PC-3 (cell line): ENCODE measurements at regions not wholly inside any gene's neighbourhood (a gene's known extent, or its start where the extent isn't known, plus 50 kb on each side); places are given as distances from the start of the nearest gene placed in this dataset.

Source experiments
- ATAC-seq: fragments of 200-7000 bp; cut with Tn5 transposase; 2 replicates; pipeline ENCODE4 v1.9.1; 2020; ENCODE audit warnings: mild to moderate bottlenecking, moderate library complexity
- BruUV-seq: library from RNA; stranded (reverse); fragments of 400-500 nt; replicated peaks from 2 replicates; lab custom pipeline; 2021; lab: Mats Ljungman, UMichigan
- CTCF ChIA-PET: fragments of 300-600 bp; sonication (Branson Sonifier 250); formaldehyde crosslinking; loops from one replicate; lab custom pipeline; 2022; ENCODE audit warnings: antibody characterized with exemption; lab: Charles Lee
- POLR2A ChIA-PET: fragments of 300-600 bp; sonication (Branson Sonifier 250); formaldehyde crosslinking; loops from one replicate; lab custom pipeline; 2022; ENCODE audit warnings: antibody characterized with exemption; ENCODE audit not compliant: unreplicated experiment; lab: Charles Lee
- DNase-seq: peaks from one replicate; pipeline ENCODE4 v3.0.0-alpha.2; 2015
- H2AFZ ChIP-seq: fragments of 300-600 bp; sonication (generic); 2 replicates; pipeline ENCODE4 v1.6.0; 2016; ENCODE audit warnings: antibody characterized with exemption, low read length
- H3F3A ChIP-seq: fragments of 300-600 bp; sonication (generic); one replicate; pipeline ENCODE4 v1.6.0; 2017; ENCODE audit warnings: antibody characterized with exemption, low read length, control low read depth, mild to moderate bottlenecking; ENCODE audit not compliant: unreplicated experiment
- H3K27ac ChIP-seq: fragments of 300-600 bp; sonication (generic); 2 replicates; pipeline ENCODE4 v1.5.1; 2016; ENCODE audit warnings: mild to moderate bottlenecking, low read length
- H3K27me3 ChIP-seq: fragments of 300-600 bp; sonication (generic); 2 replicates; pipeline ENCODE4 v1.6.1; 2016; ENCODE audit warnings: low read length, mixed read lengths
- H3K36me3 ChIP-seq: fragments of 300-600 bp; sonication (generic); 2 replicates; pipeline ENCODE4 v1.6.1; 2016; ENCODE audit warnings: low read depth, mixed run types, low read length, mixed read lengths
- H3K4me1 ChIP-seq: fragments of 300-600 bp; sonication (generic); 2 replicates; pipeline ENCODE4 v1.5.1; 2016; ENCODE audit warnings: low read length; ENCODE audit not compliant: insufficient read depth
- H3K4me2 ChIP-seq: fragments of 300-600 bp; sonication (generic); 2 replicates; pipeline ENCODE4 v1.6.0; 2016; ENCODE audit warnings: low read length
- H3K4me3 ChIP-seq: fragments of 300-600 bp; sonication (generic); 2 replicates; pipeline ENCODE4 v1.5.1; 2016; ENCODE audit warnings: mild to moderate bottlenecking, low read length, mixed read lengths
- H3K79me2 ChIP-seq: fragments of 300-600 bp; sonication (generic); 2 replicates; pipeline ENCODE4 v1.6.1; 2017; ENCODE audit warnings: low read length, mixed read lengths
- H3K9ac ChIP-seq: fragments of 300-600 bp; sonication (generic); 2 replicates; pipeline ENCODE4 v1.6.0; 2016; ENCODE audit warnings: mild to moderate bottlenecking, low read length
- H3K9me2 ChIP-seq: fragments of 300-600 bp; sonication (generic); replicated peaks from 2 replicates; pipeline ENCODE4 v1.6.1; 2016; ENCODE audit warnings: mixed run types, low read length, mixed read lengths
- H3K9me3 ChIP-seq: fragments of 300-600 bp; sonication (generic); 2 replicates; pipeline ENCODE4 v1.6.1; 2016; ENCODE audit warnings: low read length, mixed read lengths
- H4K20me1 ChIP-seq: fragments of 300-600 bp; sonication (generic); 2 replicates; pipeline ENCODE4 v1.6.1; 2016; ENCODE audit warnings: low read length, mixed read lengths
- CTCF ChIP-seq: fragments of 300-600 bp; sonication (generic); conservative IDR thresholded peaks from 2 replicates; pipeline ENCODE4 v1.5.1; 2017; ENCODE audit warnings: antibody characterized with exemption, low read depth, mild to moderate bottlenecking, low read length
- EZH2 ChIP-seq: fragments of 300-600 bp; sonication (generic); IDR thresholded peaks from one replicate; pipeline ENCODE4 v1.6.1; 2017; ENCODE audit warnings: antibody characterized with exemption, mild to moderate bottlenecking, low read length; ENCODE audit not compliant: unreplicated experiment
- EZH2phosphoT487 ChIP-seq: fragments of 300-600 bp; sonication (generic); IDR thresholded peaks from 2 replicates; pipeline ENCODE4 v1.6.1; 2018; ENCODE audit warnings: mild to moderate bottlenecking, antibody characterized with exemption, low read length, borderline replicate concordance
- intact Hi-C: fragments of 100-400 bp; cut with micrococcal nuclease; formaldehyde crosslinking; loops from 2 replicates; pipeline ENCODE4 v1.9.0; 2023

GRCh38 chr5:173726846-173727557, 110.6 kb upstream of the BOD1 start:
- H2AFZ ChIP-seq: no peak overlapping the region
- BruUV-seq: no TSS peak
- no peaks in the 10 kb centered on the region for H3F3A ChIP-seq
- no peak overlapping the region for H3K4me2 ChIP-seq
- H3K27ac ChIP-seq: no peak overlapping the region
- no peaks in the 10 kb centered on the region for H3K79me2 ChIP-seq
- TF ChIP-seq EZH2: no peak
- no peak for TF ChIP-seq EZH2phosphoT487
- no peak for TF ChIP-seq CTCF
- no peaks in the 10 kb centered on the region for H3K36me3 ChIP-seq
- CTCF ChIA-PET: no interaction called here
- ATAC-seq (no peak), DNase-seq (no peak)
- H4K20me1 ChIP-seq: no peaks in the 10 kb centered on the region
- intact Hi-C loops: no loop called here
- H3K4me3 ChIP-seq: no peak overlapping the region
- H3K4me1 ChIP-seq: no peaks in the 10 kb centered on the region
- H3K9ac ChIP-seq: no peak overlapping the region
- H3K9me3 ChIP-seq: no peaks in the 10 kb centered on the region
- no peaks in the 10 kb centered on the region for H3K9me2 ChIP-seq
- H3K27me3 ChIP-seq: no peaks in the 10 kb centered on the region
- POLR2A ChIA-PET: no interaction called here

DNA sequence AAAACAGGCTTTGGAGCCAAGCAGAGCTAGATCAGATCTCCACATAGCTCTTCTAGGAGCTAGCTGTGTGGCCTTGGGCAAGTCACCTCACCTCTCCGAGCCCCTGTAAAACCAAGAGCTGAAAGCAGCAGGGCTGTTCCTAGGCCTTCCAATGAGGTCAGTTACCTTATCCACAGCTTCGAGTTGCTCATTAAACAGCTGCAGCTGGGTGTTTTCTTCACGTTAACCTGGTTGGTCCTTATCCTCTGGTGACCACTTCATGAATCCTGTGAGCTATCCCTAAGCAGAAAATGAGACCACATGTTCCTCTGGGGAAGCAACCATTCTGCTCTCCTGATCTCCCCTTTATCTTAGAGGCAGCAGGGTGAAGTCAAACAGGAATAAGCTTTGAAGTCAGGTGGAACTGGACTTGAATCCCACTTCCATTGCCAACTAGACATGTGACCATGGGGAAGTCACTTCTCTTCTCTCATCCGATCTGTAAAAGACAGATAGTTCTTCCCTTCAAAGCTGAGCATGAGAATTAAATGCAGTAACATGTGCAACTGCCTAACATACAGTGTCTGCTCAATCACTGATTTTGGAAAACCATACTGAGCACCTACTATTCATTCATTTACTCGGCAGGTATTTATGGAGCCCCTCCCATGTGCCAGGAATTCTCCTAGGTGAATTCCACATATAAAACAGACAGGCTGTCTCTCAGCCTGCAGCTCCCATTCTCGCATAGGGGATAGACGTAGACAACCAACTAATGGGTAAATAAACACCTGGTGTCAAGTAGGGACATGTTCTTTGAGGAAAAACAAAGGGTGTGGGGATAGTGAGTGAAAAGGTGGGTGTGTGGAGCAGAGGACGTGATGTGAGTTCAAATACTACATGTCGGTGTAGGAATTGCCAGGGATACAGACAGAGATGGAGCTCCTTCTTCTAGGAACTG, 111.7 kb upstream of the BOD1 start:
- no peak for ATAC-seq
- H3K4me3 ChIP-seq: no peak overlapping the region
- no peaks in the 10 kb centered on the region for H3K79me2 ChIP-seq
- no peaks in the 10 kb centered on the region for H3K4me1 ChIP-seq
- H3K27me3 ChIP-seq: no peaks in the 10 kb centered on the region
- no peak for DNase-seq
- POLR2A ChIA-PET: no interaction called here
- no peak overlapping the region for H2AFZ ChIP-seq
- no peak overlapping the region for H3K27ac ChIP-seq
- H3K9me2 ChIP-seq: no peaks in the 10 kb centered on the region
- H4K20me1 ChIP-seq: no peaks in the 10 kb centered on the region
- no peak overlapping the region for H3K4me2 ChIP-seq
- CTCF ChIA-PET: interaction anchor here (0.6 kb wide), 1 partner anchor 446 kb away, joined by 4 read pairs; no protein-coding TSS in a partner anchor
- no TSS peak for BruUV-seq
- H3F3A ChIP-seq: no peaks in the 10 kb centered on the region
- intact Hi-C loops: no loop called here
- no peaks in the 10 kb centered on the region for H3K36me3 ChIP-seq
- no peak for TF ChIP-seq CTCF
- TF ChIP-seq EZH2phosphoT487: no peak
- TF ChIP-seq EZH2: no peak
- no peaks in the 10 kb centered on the region for H3K9me3 ChIP-seq
- no peak overlapping the region for H3K9ac ChIP-seq
